Mammary epithelial cell (primary cell): ENCODE measurements at regions not wholly inside any gene's neighbourhood (a gene's known extent, or its start where the extent isn't known, plus 50 kb on each side); places are given as distances from the start of the nearest gene placed in this dataset.

Source experiments
- CTCF ChIP-seq, 2 donors: IDR thresholded peaks in 1 of 2; conservative IDR thresholded peaks in 1 of 2; 2 replicates each; pipeline ENCODE4 v1.5.1; 2011 to 2012; ENCODE audit warnings: inconsistent platforms in 2 of 2, low read length in 2 of 2, mild to moderate bottlenecking in 2 of 2, control low read depth in 1 of 2, low read depth in 1 of 2; ENCODE audit not compliant: insufficient read depth in 1 of 2; ENCODE audit errors: extremely low read depth in 1 of 2
- EZH2 ChIP-seq: IDR thresholded peaks from 2 replicates; pipeline ENCODE4 v1.6.1; 2012; ENCODE audit warnings: low read length, inconsistent platforms, borderline replicate concordance

- TF ChIP-seq CTCF (conservative IDR thresholded peaks at IDR 0.05 in 1 of 2, IDR thresholded peaks at IDR 0.05 in 1 of 2; ENCODE audit: extremely low read depth in 1 of 2, insufficient read depth in 1 of 2, low read depth in 1 of 2, low read length in 2 of 2) (no peak), EZH2 (no peak)
These were observed 760.3 kb downstream of the CDH9 start for GRCh38 chr5:26278078-26278477.
